NCI-H2029 (cell line): ENCODE measurements at regions not wholly inside any gene's neighbourhood (a gene's known extent, or its start where the extent isn't known, plus 50 kb on each side); places are given as distances from the start of the nearest gene placed in this dataset.
"Not testable (repeated sequence)": the region's sequence is repeated elsewhere in the genome, so short reads cannot be mapped to it uniquely, and the experiment has no call there.

Experiments
- DNase-seq: peaks from one replicate; lab custom pipeline; 2025; lab: John Stamatoyannopoulos, UW

DNA sequence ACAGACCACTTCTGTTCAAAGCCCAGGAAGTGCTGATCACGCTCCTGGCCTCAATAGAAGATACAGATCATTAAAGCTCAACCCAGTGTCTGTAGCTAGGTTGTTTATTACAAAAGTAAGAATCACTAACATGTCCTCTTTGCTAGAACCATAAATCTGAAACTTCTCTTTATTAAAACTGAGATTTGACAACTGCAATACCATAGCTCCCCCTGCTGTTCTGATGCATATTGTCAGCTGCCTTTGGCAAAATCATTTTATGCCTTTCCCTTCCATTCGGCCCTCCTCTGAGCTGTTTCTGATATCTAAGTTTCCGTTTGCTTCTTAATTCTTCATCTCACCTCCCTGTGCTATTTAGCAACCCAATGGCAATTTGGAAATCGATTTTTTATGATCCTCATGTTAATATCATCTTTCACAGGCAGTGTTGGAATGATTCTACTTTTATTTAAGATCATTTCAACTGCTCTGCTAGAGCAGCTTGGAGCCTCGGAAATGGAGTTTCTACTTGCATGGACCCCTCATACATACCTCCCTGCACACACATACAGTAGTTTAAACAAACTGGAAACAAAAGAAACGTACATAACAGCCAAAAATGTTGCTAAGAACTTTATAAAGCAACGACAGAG is 998.8 kb downstream of the MAT2B start:
- DNase-seq, result peak; percentile 8

DNA sequence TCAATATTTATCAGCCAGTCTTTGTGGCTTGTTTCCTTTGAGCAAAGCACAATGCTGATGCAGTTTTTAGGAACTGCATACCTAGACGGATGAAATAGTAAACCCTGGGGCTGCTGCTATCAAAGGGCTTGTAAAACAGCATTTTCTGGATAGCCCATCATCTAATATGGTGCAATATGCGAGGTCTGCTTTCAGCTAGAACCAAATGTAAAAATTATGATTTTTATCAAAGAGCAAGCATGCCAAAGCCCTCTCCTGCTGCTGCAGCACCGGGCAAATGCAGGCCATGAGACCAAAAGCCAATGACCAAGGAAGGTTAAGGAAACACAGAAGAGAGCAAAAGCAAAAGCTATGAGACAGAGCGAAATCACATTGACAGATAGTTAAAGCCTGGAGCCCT is 1000.4 kb downstream of the MAT2B start:
- DNase-seq, result no peak

DNA sequence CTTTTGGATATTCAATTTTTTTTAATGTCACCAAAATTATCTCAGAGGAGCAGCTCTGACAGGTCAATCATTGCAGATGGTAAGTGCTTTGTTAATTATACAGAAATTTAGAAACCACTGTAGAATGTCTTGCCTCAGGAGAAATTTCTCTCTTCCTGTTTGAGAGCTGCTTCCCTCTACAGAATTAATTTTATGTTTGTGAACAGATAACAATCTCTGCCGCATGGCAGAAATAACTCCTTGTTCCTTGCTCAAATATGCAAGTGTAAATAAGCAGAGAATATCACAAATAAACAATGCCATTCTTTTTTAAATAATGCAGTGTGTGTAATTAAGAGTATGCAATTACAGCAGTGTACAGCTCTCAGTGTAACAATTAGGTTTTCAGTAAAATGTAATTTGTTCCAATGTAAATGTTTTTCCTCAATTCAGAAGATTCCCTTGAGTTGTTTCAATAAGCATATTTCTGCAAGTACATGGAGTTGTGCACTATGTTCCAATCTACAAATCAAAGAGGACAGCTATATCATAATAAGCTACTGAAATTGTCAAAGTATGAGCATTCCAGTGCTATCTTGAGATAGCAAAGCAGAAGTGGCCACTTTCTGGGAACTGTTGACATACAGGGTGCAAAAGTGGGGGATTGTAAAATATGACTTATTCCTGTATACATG is 1012.8 kb downstream of the MAT2B start:
- no peak for DNase-seq

DNA sequence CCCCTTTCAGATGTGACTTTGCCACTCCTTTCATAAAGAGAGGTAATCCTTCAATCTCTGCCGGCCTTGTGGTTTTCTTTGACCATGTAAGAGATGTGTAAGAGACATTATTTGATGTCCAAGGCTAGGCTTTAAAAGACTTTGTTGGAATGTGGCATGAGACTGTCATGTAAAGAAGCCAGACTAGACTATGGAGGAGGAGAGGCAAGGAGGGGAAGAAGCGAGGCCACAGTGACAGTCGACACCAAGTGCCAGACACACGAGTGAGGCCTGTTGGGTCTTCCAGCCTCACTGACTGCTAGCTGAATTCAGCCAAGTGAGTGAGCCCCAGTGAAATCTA is 1013.3 kb downstream of the MAT2B start:
- no peak for DNase-seq

DNA sequence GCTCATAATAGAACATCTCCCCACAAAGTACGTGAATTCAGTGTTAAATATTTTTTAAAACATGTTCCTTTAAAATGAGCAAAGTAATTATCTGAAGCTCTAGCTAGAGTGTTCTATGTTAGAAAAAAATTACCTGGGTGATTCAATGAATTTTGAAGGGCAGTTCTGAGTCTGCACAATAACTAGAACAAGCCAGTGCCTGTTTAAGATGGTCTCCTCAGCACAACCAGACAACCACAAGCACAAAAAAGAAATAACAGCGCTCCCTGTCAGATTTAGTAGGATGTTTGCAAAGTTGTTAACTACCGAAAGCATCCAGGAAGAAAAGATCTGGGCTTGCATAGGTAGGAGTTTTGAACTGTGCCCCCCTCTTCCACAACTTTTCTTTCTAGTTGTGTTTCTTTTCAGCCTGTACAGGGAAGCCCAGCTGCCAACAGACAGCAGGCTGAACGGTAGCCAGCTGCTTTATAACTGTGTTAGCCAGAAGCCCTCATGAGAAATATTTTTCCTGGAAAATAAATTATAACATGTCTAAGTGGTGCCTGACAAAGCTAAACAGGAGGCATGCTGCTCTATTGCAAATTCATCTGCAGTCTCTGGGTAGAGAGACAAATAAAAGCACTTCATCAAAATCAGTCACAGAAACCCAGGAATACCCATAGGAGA is 1026.9 kb downstream of the MAT2B start:
- no peak for DNase-seq

DNA sequence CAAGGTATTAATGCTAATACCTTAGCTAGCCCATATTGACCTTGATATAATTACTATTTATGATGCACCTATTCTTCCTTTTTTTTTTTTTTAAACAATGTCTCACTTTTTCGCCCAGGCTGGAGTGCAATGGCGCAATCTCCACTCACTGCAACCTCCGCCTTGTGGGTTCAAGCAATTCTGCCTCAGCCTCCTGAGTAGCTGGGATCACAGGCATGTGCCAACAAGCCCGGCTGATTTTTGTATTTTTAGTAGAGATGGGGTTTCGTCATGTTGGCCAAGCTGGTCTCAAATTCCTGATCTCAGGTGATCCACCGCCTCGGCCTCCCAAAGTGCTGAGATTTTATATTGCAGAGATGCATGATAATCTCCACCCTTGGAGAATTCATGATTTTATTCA is 1028.0 kb downstream of the MAT2B start:
- DNase-seq, result not testable (repeated sequence)

DNA sequence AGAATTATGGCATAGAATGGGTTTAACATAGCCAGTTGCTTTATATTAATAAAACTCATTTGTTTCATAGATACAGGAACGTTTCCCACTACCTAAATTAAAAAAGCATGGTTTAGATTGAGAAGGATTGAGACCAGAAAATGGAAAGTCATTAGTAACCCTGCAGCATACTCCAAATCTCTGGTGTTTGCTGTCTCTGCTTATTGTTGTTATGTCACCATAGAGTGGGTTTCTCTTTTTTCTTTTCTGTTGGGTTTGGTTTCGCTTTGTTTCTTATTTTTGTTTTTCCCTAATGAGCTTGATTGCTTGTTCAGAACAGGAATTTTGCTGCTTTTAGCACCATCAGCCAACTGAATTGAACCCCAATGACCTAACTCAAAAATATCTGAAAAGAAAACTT is 1034.8 kb downstream of the MAT2B start:
- DNase-seq, result no peak

DNA sequence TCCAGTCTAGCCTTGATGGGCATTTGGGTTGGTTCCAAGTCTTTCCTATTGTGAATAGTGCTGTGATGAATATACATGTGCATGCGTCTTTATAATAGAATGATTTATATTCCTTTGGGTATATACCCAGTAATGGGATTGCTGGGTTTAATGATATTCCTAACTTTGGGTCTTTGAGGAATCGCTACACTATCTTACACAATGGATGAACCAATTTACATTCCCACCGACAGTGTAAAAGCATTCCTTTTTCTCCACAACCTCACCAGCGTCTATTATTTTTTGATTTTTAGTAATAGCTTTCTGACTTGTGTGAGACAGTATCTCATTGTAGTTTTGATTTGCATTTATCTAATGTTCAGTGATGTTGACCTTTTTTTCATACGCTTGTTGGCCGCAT is 1040.1 kb downstream of the MAT2B start:
- no peak for DNase-seq

DNA sequence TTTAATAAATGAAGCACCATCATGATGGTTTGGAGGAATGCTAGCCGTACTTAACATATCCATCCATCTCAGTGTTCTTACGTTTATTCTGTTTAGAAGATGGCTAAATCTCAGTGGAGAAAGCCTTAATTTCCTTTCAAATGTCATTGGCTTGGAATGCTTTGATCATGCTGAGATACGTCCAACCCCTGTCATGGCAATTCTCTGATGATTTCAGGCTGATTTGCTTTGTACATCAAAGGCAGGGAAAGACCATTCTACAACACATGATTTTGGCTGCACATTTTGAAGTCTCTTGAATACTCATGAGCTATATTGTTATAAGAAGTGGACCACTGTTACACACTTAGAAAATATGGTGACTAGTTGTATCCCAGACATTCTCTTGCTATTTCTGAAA is 1048.4 kb downstream of the MAT2B start:
- DNase-seq, result no peak

DNA sequence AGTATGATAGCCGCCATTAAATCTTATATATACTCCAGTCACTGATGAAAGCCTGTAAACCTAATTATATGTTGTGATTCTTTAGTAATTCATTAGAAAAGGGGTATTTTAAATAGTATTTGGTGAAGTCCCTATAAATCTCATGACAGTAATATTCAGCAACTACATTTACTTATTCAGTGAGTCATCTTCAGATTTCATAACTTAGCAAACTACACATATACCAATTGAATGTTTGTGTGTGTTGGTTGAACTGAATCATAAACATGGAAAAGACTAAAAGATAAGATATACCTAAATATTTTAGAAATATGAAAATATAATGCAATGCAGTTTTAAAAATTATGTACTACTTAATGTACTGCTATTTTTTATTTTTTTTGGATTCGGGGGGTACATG is 1050.4 kb downstream of the MAT2B start:
- no peak for DNase-seq

DNA sequence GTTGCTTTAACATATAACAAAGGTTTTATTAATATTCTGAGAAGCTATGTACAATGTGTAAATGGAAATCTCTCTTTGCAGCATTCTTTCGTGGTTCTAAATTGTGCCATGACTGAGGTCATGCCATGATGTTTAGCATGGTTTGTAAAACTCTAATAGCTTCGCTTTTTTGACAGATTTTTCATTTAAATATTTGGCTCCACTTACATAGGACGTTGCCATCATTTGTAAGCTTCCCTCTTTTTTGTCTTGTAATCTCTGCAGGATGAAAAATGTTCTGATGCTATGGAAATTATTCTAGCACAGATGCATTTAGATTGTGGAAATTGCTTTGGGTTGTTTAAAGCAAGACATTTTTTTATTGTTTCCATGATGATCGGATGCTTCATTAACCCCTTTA is 1054.8 kb downstream of the MAT2B start:
- no peak for DNase-seq

DNA sequence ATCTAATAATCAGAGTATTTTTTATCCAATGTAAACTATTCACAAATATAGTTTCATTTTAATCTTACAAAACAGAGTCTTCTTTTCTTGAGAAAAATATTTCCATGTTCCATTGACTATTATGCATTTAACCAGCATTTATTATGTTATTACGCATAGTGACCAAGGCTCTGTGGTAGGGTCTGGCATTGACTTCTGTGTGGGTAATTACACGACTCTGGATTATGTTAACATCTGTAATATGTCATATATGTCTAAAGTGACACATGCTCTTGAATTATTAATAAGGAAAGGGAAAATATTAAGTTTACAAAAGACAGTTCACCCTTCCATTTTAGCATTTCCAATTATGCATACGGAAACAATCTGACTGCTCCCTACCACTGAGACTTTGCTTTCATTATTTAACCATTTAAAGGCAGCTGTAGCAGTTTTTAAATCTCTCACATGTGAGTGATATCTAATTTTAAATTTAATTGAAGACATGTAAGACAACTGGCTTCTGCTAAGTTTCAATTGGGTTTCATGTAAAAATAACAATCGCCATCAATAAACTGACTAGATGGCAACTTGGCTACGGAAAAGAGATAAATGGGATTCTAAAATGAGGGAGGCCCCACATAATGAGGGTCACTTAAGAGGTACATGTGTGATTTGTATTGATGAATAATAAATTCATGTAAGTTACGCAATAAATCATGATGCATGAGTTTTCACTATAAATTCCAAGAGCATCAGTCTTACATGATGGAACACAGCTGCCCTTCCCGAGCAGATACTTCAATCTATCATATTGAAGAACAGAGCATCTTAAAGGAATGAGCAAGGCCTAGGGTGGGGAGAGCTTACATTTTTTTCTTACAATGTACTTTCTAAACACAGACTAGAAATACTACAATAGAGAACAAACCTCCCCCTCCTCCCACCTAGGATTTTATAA is 1056.8 kb downstream of the MAT2B start:
- no peak for DNase-seq

DNA sequence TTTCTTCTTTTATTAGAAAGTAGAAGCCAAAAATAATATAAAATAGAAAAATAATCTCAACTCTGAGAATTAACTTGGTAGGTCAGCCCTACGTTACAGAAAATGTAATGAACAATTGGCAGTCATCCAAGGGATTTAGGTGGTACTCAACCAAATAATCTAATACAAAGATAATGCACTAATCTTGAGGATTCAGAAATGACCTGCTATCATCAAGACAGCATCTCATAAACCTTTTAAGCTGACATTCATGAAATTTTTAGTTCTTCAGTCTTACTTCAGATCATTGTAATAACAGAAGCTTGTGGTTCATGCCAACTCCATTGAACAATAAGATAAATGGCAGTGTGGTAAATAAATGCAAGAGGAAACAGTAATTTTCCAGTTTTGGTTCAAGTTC is 1058.0 kb downstream of the MAT2B start:
- DNase-seq, result no peak

DNA sequence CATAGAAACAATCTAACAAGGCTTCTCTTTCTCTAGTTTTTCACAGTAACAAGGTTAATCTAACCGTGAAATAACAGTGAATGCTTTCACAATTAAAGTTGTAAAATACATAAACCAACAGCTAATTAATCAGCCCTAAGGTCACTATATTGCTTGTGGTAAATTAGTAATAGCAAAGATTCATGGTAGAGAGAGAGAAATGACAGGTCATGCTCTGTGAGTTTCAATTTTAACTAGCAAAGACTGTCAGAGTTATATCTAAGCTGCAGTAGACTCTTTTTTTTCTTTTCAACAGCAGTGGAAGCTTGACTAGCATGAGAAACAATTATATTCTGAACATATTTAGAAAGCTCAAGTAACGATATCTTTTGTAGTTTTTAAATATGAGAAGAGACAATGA is 1068.0 kb downstream of the MAT2B start:
- DNase-seq, result no peak

DNA sequence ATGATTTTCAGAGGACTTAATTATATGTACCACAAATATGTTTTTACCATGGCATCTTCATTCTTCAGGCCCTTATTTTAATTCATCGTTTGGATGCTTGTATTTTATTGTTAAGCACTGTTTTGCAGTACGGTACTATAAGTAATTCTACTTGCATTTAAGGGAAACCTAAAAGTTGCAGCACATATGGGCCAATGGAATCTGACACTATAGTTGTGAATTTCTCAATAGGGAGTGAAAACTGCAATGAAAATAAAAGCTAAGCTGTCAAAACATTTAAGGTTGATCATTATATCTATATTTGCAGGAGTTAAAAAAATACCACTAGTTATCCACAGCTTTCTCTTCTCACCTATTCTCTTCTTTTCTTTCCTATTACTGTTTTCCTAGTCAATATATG is 1071.8 kb downstream of the MAT2B start:
- no peak for DNase-seq

DNA sequence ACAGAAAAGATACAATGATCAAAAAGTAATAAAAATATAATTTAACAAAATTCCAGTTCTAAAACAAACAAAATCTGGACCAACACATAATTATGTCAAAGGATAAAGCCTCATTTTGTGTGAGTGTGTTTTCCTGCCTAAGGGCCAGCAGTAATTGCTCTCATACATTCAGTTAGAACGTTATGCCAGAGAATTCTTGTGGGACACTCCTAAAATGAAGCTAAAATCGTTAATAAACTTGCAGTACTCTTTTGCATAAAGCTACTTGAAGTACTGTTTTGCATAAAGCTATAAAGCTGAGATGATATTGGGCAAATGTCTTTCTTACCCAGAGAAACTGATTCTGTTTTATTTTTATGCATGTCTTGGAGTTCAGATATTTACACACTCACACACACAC is 1072.3 kb downstream of the MAT2B start:
- no peak for DNase-seq

DNA sequence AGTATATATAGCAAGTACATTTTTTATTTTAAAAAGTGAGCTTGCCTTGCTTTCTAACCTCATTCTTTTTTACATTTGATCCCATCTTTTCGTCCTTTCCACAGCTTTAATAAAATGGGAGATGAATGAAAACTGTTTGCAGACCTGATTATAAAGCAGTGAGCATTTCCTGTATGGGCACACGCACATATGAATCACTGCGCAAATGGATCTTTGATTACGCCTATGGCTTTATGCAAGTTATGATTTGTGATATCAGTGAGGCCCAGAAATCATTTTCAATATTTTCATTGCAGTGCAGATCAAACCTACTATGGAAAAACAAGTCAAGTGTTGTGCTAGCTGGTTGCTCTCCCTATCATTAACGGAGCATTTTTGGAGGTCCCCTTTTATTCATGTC is 1073.0 kb downstream of the MAT2B start:
- DNase-seq, result no peak

DNA sequence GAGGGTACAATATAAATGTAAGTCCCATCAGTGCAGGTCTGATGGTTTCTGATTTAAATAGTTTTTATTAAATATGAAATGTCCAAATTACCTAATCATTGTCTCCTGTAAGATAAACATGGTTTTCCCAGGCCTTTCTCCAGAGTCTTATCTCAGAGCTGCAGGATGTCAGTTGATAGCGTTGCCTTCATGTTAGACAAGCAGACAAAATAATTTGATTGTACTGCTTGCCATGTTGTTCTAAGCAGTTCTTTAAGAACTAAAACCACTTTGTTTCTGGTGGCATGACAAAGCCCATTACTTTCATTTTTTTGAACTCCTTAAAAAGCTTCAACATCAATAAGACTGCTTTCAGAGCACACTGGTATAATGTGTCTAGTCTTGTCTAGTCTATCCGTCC is 1073.5 kb downstream of the MAT2B start:
- no peak for DNase-seq

DNA sequence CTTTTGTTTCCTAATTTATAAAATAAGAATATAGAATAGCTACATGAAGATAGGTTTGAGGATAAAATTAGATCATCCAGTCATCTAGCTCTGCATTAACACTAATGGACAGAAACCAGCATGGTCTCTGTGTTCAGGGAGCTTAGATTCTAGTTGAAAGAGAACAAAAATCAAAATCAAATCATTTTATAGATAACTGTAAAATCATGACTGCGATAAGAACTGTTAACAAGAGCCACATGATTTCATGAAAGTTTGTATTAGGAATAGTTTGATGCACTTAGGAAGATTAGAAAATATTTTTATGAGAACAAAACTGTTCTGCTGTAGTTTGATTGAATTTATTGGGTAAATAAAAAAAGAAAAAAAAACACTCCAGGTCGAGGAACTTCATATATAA is 1074.7 kb downstream of the MAT2B start:
- DNase-seq, result no peak

DNA sequence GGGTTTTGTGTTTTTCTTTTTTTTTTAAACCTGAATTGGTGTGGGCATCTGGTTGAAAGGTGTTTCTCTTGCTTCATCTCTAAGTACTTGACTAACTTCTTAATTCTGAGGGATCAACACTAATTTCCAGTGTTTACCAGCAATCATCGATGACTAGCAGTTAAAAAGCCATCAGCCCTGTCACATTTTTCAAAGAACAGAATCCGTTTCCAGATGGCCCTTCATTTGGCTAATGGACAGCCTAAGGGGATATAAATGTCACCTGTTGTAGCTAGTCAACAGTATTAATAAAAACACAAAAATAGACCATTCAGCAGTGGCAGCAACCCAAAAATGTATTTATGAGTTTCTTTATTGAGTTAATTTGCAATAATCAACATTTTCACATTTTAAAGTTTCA is 1076.5 kb downstream of the MAT2B start:
- DNase-seq, result no peak

DNA sequence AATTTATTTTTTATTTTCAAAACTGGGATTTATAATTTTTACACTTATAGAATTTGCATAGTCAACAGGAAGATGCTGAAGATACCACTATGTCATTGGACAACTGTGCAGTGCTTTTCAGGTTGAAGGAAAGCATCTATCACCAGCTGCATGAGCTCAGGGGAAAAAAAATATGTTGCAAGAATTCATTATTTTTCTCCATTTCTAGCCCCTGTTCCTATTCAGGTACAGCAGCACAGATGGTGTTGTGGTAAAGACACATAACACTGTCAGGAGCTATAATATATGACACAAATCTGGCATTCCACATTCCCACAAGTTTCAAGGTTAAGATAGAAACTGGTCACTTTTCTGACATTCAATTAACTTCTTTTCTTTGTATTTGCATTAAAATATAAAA is 1088.6 kb downstream of the MAT2B start:
- no peak for DNase-seq

DNA sequence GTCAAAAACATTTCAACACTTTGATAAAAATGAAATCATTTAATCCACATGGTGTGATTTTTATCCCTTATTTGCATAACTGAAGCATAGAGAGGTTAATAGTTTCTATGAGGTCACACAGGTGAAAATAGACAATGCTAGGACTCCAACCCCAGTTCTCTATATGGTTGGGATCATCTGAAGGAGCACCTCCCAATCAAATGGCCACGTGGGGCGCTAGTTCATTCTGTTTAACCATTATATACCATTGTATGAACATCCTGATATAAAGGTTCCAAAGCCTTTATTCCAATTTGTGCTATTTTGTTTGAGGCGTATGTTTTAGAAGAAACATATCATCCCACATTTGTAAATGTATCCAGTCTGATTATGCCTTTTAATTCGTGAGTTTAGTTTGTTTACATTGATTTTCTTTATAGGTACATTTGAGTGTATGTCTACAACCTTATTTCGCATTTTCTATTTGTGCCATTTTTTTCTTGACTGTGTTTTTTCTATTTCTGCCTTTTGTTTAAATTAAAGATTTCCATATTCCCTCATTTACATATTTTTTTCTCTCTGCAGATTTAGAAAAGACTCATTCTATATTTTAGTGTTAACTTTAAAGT is 1092.0 kb downstream of the MAT2B start:
- no peak for DNase-seq
